Liver (tissue), 8 donors: ENCODE measurements at regions not wholly inside any gene's neighbourhood (a gene's known extent, or its start where the extent isn't known, plus 50 kb on each side); places are given as distances from the start of the nearest gene placed in this dataset.
A peak's percentile ranks its signal among the peaks of the same experiment; 100 is the strongest.

Source experiments
- DNase-seq: peaks from one replicate; pipeline ENCODE4 v3.0.0-alpha.2; 2017; ENCODE audit warnings: low spot score
- H3K27ac ChIP-seq, 2 donors: one replicate each; pipeline ENCODE4 v1.7.0; 2013; ENCODE audit warnings: inconsistent platforms in 2 of 2, low read length in 2 of 2, control low read depth in 1 of 2, low read depth in 1 of 2, mild to moderate bottlenecking in 1 of 2
- H3K27me3 ChIP-seq, 4 donors: one replicate each; pipeline versions ENCODE4 v1.6.1 to v1.7.0; 2013; ENCODE audit warnings: low read length in 3 of 4, inconsistent platforms in 1 of 4, mild to moderate bottlenecking in 1 of 4, moderate library complexity in 1 of 4; ENCODE audit not compliant: control insufficient read depth in 4 of 4, insufficient read depth in 4 of 4
- H3K36me3 ChIP-seq, 4 donors: one replicate each; pipeline versions ENCODE4 v1.6.1 to v1.7.0; 2013; ENCODE audit warnings: low read length in 3 of 4, mild to moderate bottlenecking in 3 of 4, low read depth in 1 of 4, moderate library complexity in 1 of 4; ENCODE audit not compliant: control insufficient read depth in 4 of 4, insufficient read depth in 3 of 4
- H3K4me1 ChIP-seq, 4 donors: one replicate each; pipeline versions ENCODE4 v1.6.1 to v1.7.0; 2013; ENCODE audit warnings: low read length in 3 of 4, mild to moderate bottlenecking in 3 of 4, moderate library complexity in 1 of 4; ENCODE audit not compliant: control insufficient read depth in 4 of 4, insufficient read depth in 4 of 4
- H3K4me3 ChIP-seq, 3 donors: one replicate each; pipeline versions ENCODE4 v1.6.1 to v1.7.0; 2013; ENCODE audit warnings: low read length in 3 of 3, control low read depth in 1 of 3, low read depth in 1 of 3, mild to moderate bottlenecking in 1 of 3
- H3K9ac ChIP-seq, 2 donors: one replicate each; pipeline ENCODE4 v1.7.0; 2013; ENCODE audit warnings: low read length in 2 of 2, mild to moderate bottlenecking in 2 of 2, moderate library complexity in 2 of 2, control low read depth in 1 of 2, low read depth in 1 of 2
- H3K9me3 ChIP-seq, 4 donors: one replicate each; pipeline versions ENCODE4 v1.6.1 to v1.7.0; 2013; ENCODE audit warnings: low read length in 3 of 4; ENCODE audit not compliant: control insufficient read depth in 4 of 4
- ATF3 ChIP-seq: IDR thresholded peaks from 2 replicates; pipeline ENCODE4 v1.6.1; 2016; ENCODE audit warnings: antibody characterized with exemption
- CTCF ChIP-seq: fragments of 150-350 bp; IDR thresholded peaks from 2 replicates; pipeline ENCODE4 v1.5.1; 2017; ENCODE audit warnings: improper control_type of control experiment, low read depth, low read length; ENCODE audit not compliant: missing input control
- GABPA ChIP-seq, 2 donors: IDR thresholded peaks in 1 of 2; conservative IDR thresholded peaks in 1 of 2; 2 replicates each; pipeline ENCODE4 v1.6.1; 2016; ENCODE audit warnings: antibody characterized with exemption in 2 of 2, mild to moderate bottlenecking in 1 of 2, moderate library complexity in 1 of 2
- NR2F2 ChIP-seq: IDR thresholded peaks from 2 replicates; pipeline ENCODE4 v1.6.1; 2016; ENCODE audit warnings: antibody characterized with exemption
- RAD21 ChIP-seq, 2 donors: IDR thresholded peaks; 2 replicates each; pipeline ENCODE4 v1.6.1; 2016; ENCODE audit warnings: antibody characterized with exemption in 2 of 2, mild to moderate bottlenecking in 2 of 2
- REST ChIP-seq: IDR thresholded peaks from 2 replicates; pipeline ENCODE4 v1.6.1; 2016; ENCODE audit warnings: antibody characterized with exemption, mild to moderate bottlenecking
- RXRA ChIP-seq, 2 donors: IDR thresholded peaks; 2 replicates each; pipeline ENCODE4 v1.6.1; 2017 to 2018; ENCODE audit warnings: antibody characterized with exemption in 2 of 2, mild to moderate bottlenecking in 1 of 2
- WGBS: extraction: QIAGEN DNeasy Blood & Tissue Kit; methylation state at CpG from one replicate; pipeline ENCODE4 v1.1.7; 2013; 5-methylcytosine and 5-hydroxymethylcytosine counted together
- donor health status: healthy.
- donor health status: healthy.
- donor health status: healthy.
- donor health status: healthy.
- donor health status: healthy.

GRCh38 chr7:145478541-145478940 is 638.1 kb upstream of the CNTNAP2 start (continued):
- TF ChIP-seq REST = no peak

GRCh38 chr7:145474009-145474686 is 638.3 kb upstream of the TPK1 start:
- no peaks in the 10 kb centered on the region for H3K4me1 ChIP-seq
- WGBS = 58% methylated on average over 7 of the region's 7 CpGs
- no peak for TF ChIP-seq GABPA (IDR thresholded peaks at IDR 0.05 in 1 of 2, conservative IDR thresholded peaks at IDR 0.05 in 1 of 2)
- H3K9ac ChIP-seq = no peak overlapping the region
- no peak overlapping the region for H3K4me3 ChIP-seq
- peaks cover 0 to 6% (median 0%) of the 10 kb centered on the region in 4 donors for H3K9me3 ChIP-seq
- H3K27ac ChIP-seq = no peak overlapping the region
- DNase-seq = no peak
- H3K27me3 ChIP-seq = no peaks in the 10 kb centered on the region
- H3K36me3 ChIP-seq = no peaks in the 10 kb centered on the region

- peaks cover 0 to 7% (median 0%) of the 10 kb centered on the region in 4 donors for H3K9me3 ChIP-seq
- DNase-seq = no peak
- no peaks in the 10 kb centered on the region for H3K36me3 ChIP-seq
- no peaks in the 10 kb centered on the region for H3K4me1 ChIP-seq
- H3K9ac ChIP-seq = no peak overlapping the region
- H3K27me3 ChIP-seq = no peaks in the 10 kb centered on the region
- H3K4me3 ChIP-seq = no peak overlapping the region
- TF ChIP-seq RAD21 (IDR thresholded peaks at IDR 0.05) (no peak), CTCF (no peak), NR2F2 (no peak), GABPA (IDR thresholded peaks at IDR 0.05 in 1 of 2, conservative IDR thresholded peaks at IDR 0.05 in 1 of 2) (no peak), ATF3 (no peak), RXRA (IDR thresholded peaks at IDR 0.05) (no peak)
- H3K27ac ChIP-seq = no peak overlapping the region
- 28% methylated on average over 2 of the region's 2 CpGs for WGBS
Observed at GRCh38 chr7:145471883-145472282, 636.0 kb upstream of the TPK1 start.

GRCh38 chr7:145464287-145464686 is 628.4 kb upstream of the TPK1 start:
- Histone ChIP-seq H3K36me3 (no peaks in the 10 kb centered on the region), H3K9ac (no peak overlapping the region), H3K4me1 (no peaks in the 10 kb centered on the region), H3K4me3 (peak overlapping the region in 1 of 3 donors; percentile 23), H3K27ac (no peak overlapping the region), H3K27me3 (no peaks in the 10 kb centered on the region), H3K9me3 (peaks cover 0 to 7% (median 1%) of the 10 kb centered on the region in 4 donors)
- TF ChIP-seq RXRA (IDR thresholded peaks at IDR 0.05) = no peak
- whole genome bisulfite sequencing = 56% methylated on average over 1 of the region's 1 CpG
- DNase-seq = no peak
